DMS 273 (cell line): ENCODE measurements at regions not wholly inside any gene's neighbourhood (a gene's known extent, or its start where the extent isn't known, plus 50 kb on each side); places are given as distances from the start of the nearest gene placed in this dataset.
"Not testable (repeated sequence)": the region's sequence is repeated elsewhere in the genome, so short reads cannot be mapped to it uniquely, and the experiment has no call there.

ENCODE experiments used
- DNase-seq: peaks from one replicate; lab custom pipeline; 2025; ENCODE audit not compliant: unreplicated experiment; lab: John Stamatoyannopoulos, UW

DNA sequence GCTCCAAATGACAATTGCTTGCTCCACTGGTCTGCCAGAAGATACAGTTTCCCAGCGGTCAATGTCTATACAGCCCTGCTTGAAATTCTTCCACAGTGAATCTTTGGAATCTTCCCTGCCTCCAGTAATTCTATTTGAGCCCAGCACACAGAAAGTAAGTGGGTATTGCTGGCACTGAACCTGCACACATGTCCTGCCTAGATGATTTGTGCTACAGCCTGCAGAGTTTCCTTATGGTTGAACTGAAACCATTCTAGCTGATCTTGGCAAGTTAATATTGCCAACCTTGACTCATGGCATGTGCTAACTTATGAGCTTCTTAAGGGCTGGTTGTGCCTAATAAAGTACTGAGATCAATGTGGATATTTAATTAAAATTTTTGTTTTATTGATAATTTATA is 553.8 kb upstream of the GNPDA2 start:
- no peak for DNase-seq

GRCh38 chr4:45275862-45276261 is 549.5 kb upstream of the GNPDA2 start:
- no peak for DNase-seq

- DNase-seq = not testable (repeated sequence)
Observed at GRCh38 chr4:45248106-45248505, 521.8 kb upstream of the GNPDA2 start.

GRCh38 chr4:45241976-45242375 is 515.6 kb upstream of the GNPDA2 start:
- DNase-seq = no peak

- no peak for DNase-seq
Observed at GRCh38 chr4:45229206-45229605, 502.9 kb upstream of the GNPDA2 start.

- DNase-seq = no peak
Observed at GRCh38 chr4:45215976-45216542, 489.7 kb upstream of the GNPDA2 start.

GRCh38 chr4:45208476-45208875 is 482.1 kb upstream of the GNPDA2 start:
- DNase-seq = not testable (repeated sequence)

DNA sequence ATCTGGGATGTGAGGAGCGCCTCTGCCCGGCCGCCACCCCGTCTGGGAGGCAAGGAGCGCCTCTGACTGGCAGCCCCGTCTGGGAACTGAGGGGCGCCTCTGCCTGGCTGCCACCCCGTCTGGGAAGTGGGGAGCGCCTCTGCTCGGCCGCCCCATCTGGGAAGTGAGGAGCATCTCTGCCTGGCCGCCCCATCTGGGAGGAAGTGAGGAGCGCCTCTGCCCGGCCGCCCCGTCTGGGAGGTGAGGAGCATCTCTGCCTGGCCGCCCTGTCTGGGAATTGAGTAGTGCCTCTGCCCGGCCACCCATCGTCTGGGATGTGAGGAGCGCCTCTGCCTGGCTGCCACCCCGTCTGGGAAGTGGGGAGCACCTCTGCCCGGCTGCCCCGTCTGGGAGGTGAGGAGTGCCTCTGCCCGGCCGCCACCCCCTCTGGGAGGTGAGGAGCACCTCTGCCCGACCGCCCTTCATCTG is 481.5 kb upstream of the GNPDA2 start:
- not testable (repeated sequence) for DNase-seq

- not testable (repeated sequence) for DNase-seq
Observed at GRCh38 chr4:45207241-45207863, 481.0 kb upstream of the GNPDA2 start.

GRCh38 chr4:45199736-45200135 is 473.4 kb upstream of the GNPDA2 start:
- DNase-seq = no peak

GRCh38 chr4:45188501-45188900 is 462.1 kb upstream of the GNPDA2 start:
- no peak for DNase-seq

GRCh38 chr4:45186249-45186648 is 459.9 kb upstream of the GNPDA2 start:
- no peak for DNase-seq

GRCh38 chr4:45183905-45184304 is 457.5 kb upstream of the GNPDA2 start:
- DNase-seq = no peak

- DNase-seq = no peak
Observed at GRCh38 chr4:45172636-45173035, 446.3 kb upstream of the GNPDA2 start.

DNA sequence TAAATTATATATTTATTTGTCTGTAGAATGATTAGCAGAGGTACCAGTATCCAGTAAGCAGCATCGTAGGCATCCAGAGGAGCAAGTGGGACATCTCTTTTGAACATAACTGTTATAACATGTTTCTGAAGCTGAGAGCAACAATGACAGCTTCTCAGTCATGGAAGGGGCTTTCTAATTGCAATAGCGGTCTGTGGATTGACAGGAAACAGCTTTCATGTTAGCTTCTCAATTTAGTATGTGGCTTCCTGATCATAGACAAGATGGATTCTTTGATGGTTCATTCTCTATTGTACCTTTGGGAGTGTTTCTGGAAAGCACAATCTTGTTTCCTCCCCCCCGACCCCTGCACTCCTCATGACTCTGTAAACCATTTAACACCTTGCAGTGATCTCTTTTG is 434.6 kb upstream of the GNPDA2 start:
- DNase-seq = no peak

DNA sequence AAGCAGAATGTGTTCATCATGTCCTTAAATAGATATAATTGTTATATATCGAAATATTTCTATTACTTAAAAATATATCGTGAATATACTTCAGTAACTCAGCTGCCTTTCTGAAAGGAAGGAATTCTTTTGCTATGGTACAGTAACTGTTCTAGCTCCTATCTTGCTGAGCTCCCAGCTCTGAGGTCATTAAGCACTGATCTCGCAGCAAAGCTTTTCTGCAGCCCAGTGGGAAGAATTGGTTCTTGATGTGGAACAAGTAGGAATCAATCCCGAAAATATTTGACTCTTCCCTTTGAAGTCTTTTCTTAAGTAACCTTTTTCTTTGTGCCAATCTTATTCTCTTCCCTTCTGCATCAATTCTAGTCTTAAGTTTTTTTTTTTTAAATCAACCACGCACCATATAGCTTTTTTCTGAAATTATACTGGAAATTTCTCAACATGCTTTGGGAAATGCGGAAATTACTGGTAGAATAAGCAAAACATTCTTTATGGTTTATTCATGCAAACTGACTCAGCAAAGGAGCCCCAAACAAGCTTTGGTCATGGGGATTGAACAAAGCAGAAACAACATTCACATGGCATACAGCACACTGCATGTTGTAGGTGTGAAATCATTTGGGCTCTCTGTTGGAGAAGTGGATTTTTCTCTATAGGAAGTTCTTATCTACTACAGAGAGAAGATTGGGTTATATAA is 428.9 kb upstream of the GNPDA2 start:
- DNase-seq = no peak

DNA sequence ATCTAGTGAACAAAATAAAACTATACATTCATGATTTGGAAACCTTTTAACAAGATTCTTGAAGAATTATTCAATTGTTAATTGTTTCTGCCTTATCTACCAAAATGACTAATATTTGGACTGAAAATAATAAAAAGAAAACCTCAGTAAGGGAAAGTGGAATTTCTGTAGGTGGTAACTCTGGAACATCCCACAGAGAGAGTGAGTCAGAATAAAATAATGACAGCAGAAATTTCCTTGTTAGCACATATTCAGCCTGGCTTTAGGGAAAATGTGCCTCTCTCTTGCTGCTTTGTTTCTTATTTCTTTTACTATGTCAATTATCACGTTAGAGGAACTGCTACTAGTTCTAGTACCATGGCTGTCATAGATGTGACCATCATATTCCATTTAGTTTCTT is 421.5 kb upstream of the GNPDA2 start:
- DNase-seq = no peak

- DNase-seq = no peak
Observed at GRCh38 chr4:45131020-45131419, 404.7 kb upstream of the GNPDA2 start.

GRCh38 chr4:45122406-45122805 is 396.1 kb upstream of the GNPDA2 start:
- DNase-seq = no peak

DNA sequence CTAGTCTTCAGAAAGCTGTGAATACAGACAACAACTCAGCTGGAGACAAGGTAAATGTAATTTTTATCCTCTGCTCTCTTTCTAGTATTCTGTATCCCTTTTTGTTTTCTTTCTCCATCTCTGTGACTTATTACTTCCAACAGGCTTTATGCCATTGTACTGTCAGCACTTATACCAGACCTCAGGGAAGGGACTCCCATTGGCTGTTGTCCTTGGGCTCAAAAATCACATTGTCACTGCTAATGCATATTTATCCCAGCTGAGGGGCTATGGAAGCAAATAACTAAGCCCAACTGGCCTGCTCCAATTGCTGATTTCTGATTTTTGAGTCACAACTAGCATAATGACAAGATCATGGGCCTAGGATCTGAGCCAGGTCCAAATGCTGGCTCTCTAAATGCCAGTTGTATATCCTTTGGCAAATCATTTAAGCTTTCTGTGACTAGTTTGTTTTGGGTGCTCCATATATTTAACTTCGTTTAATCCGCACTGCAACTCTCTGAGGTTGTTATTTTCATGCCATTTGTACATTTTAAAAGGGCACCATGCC is 395.1 kb upstream of the GNPDA2 start:
- DNase-seq = peak; percentile 46

DNA sequence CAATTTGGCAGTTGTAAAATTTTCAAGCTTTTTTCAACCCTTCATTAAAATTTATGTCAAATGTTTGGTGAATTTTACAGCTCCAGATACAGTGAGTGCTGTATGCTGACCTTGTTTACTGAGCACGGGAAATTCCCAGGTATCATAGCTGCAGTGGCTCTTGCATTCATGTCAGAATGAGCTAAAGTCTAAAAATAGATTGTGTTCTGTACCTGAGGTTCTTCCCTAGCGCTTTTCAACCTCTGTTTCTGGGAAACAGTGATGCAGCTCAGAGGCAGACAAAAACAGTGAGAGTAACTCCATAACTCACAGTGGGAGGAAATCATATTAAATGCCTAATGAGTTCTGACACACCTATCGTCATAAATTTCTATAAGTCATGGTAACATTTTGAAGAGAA is 393.8 kb upstream of the GNPDA2 start:
- DNase-seq = no peak

GRCh38 chr4:45119376-45119775 is 393.0 kb upstream of the GNPDA2 start:
- DNase-seq = no peak
